ENCODE measurements at regions not wholly inside any gene's neighbourhood (a gene's known extent, or its start where the extent isn't known, plus 50 kb on each side); places are given as distances from the start of the nearest gene placed in this dataset.
"Not testable (repeated sequence)": the region's sequence is repeated elsewhere in the genome, so short reads cannot be mapped to it uniquely, and the experiment has no call there.

GRCh38 chr9:90107726-90108655 is 503.2 kb downstream of the GADD45G start:
- no peak for DNase-seq (ENCODE audit: low read depth in 2 of 3, low spot score in 2 of 3)

- DNase-seq (ENCODE audit: low read depth in 2 of 3, low spot score in 2 of 3) = no peak
Observed at GRCh38 chr9:90112788-90113187, 508.0 kb downstream of the GADD45G start.

GRCh38 chr9:90114641-90115425 is 510.0 kb downstream of the GADD45G start:
- DNase-seq (ENCODE audit: low read depth in 2 of 3, low spot score in 2 of 3) = no peak

- no peak for DNase-seq (ENCODE audit: low read depth in 2 of 3, low spot score in 2 of 3)
Observed at GRCh38 chr9:90121762-90122161, 517.0 kb downstream of the GADD45G start.

- DNase-seq (ENCODE audit: low read depth in 2 of 3, low spot score in 2 of 3) = no peak
Observed at GRCh38 chr9:90124961-90125360, 517.7 kb downstream of the DIRAS2 start.

- DNase-seq (ENCODE audit: low read depth in 2 of 3, low spot score in 2 of 3) = no peak
Observed at GRCh38 chr9:90127923-90128322, 514.7 kb downstream of the DIRAS2 start.

GRCh38 chr9:90128587-90129190 is 513.9 kb downstream of the DIRAS2 start:
- DNase-seq (ENCODE audit: low read depth in 2 of 3, low spot score in 2 of 3) = no peak

- DNase-seq (ENCODE audit: low read depth in 2 of 3, low spot score in 2 of 3) = no peak
Observed at GRCh38 chr9:90129446-90129845, 513.2 kb downstream of the DIRAS2 start.

- no peak for DNase-seq (ENCODE audit: low read depth in 2 of 3, low spot score in 2 of 3)
Observed at GRCh38 chr9:90131568-90131967, 511.1 kb downstream of the DIRAS2 start.

- no peak for DNase-seq (ENCODE audit: low read depth in 2 of 3, low spot score in 2 of 3)
Observed at GRCh38 chr9:90132866-90133265, 509.8 kb downstream of the DIRAS2 start.

GRCh38 chr9:90137801-90138200 is 504.8 kb downstream of the DIRAS2 start:
- DNase-seq (ENCODE audit: low read depth in 2 of 3, low spot score in 2 of 3) = no peak

- DNase-seq (ENCODE audit: low read depth in 2 of 3, low spot score in 2 of 3) = no peak
Observed at GRCh38 chr9:90140131-90140818, 502.3 kb downstream of the DIRAS2 start.

GRCh38 chr9:90141723-90142122 is 500.9 kb downstream of the DIRAS2 start:
- DNase-seq (ENCODE audit: low read depth in 2 of 3, low spot score in 2 of 3) = no peak

- peak in 1 of 3 experiments; percentile 17 for DNase-seq (ENCODE audit: low read depth in 2 of 3, low spot score in 2 of 3)
Observed at GRCh38 chr9:90142580-90142979, 500.0 kb downstream of the DIRAS2 start.

- DNase-seq (ENCODE audit: low read depth in 2 of 3, low spot score in 2 of 3) = no peak
Observed at GRCh38 chr9:90147426-90147825, 495.2 kb downstream of the DIRAS2 start.

- no peak for DNase-seq (ENCODE audit: low read depth in 2 of 3, low spot score in 2 of 3)
Observed at GRCh38 chr9:90156318-90156717, 486.3 kb downstream of the DIRAS2 start.

GRCh38 chr9:90162326-90162725 is 480.3 kb downstream of the DIRAS2 start:
- DNase-seq (ENCODE audit: low read depth in 2 of 3, low spot score in 2 of 3) = no peak

- DNase-seq (ENCODE audit: low read depth in 2 of 3, low spot score in 2 of 3) = no peak
Observed at GRCh38 chr9:90162819-90163218, 479.8 kb downstream of the DIRAS2 start.

- DNase-seq (ENCODE audit: low read depth in 2 of 3, low spot score in 2 of 3) = no peak
Observed at GRCh38 chr9:90165281-90165680, 477.3 kb downstream of the DIRAS2 start.

- DNase-seq (ENCODE audit: low read depth in 2 of 3, low spot score in 2 of 3) = not testable (repeated sequence)
Observed at GRCh38 chr9:90166374-90166773, 476.2 kb downstream of the DIRAS2 start.

- DNase-seq (ENCODE audit: low read depth in 2 of 3, low spot score in 2 of 3) = no peak
Observed at GRCh38 chr9:90167914-90168313, 474.7 kb downstream of the DIRAS2 start.

Measured in activated CD8-positive, alpha-beta memory T cell treated with anti-CD3 and anti-CD28 coated beads for 48 hours (primary cell).